ENCODE measurements at regions not wholly inside any gene's neighbourhood (a gene's known extent, or its start where the extent isn't known, plus 50 kb on each side); places are given as distances from the start of the nearest gene placed in this dataset.

DNA sequence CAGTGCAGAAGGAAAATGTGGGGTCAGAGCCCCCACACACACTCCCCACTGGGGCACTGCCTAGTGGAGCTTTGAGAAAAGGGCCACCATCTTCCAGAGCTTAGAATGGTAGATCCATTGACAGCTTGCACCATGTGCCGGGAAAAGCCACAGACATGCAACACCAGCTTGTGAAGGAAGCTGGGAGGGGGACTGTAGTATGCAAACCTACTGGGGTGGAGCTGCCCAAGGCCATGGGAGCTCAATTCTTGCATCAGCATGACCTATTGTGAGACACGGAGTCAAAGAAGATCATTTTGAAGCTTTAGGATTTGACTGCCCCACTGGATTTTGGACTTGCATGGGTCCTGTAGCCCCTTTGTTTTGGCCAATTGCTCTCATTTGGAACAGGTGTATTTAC lies 142.8 kb upstream of the ARHGEF9 start:
- H3K4me1 ChIP-seq (replicated peaks; ENCODE audit: insufficient read depth) = no peaks in the 10 kb centered on the region
- ChIA-PET CTCF (no interaction called here), POLR2A (ENCODE audit: unreplicated experiment) (no interaction called here)
- H3K4me3 ChIP-seq = no peak overlapping the region
- intact Hi-C loops (cut with micrococcal nuclease; ENCODE audit: unreplicated experiment) = no loop called here
- no peaks in the 10 kb centered on the region for H4K20me1 ChIP-seq (ENCODE audit: insufficient read depth)
- BruUV-seq (replicated peaks) = no TSS peak
- no peak overlapping the region for H3K27ac ChIP-seq
- no peak for DNase-seq
- H3F3A ChIP-seq (ENCODE audit: insufficient read depth, low read depth) = no peaks in the 10 kb centered on the region
- H2AFZ ChIP-seq = no peak overlapping the region
- H3K79me2 ChIP-seq (ENCODE audit: low read depth) = no peaks in the 10 kb centered on the region
- no peaks in the 10 kb centered on the region for H3K9me3 ChIP-seq (ENCODE audit: insufficient read depth, low read depth)
- H3K4me2 ChIP-seq = no peak overlapping the region
- H3K9me2 ChIP-seq (ENCODE audit: insufficient read depth) = no peaks in the 10 kb centered on the region
- no peaks in the 10 kb centered on the region for H3K36me3 ChIP-seq (ENCODE audit: low read depth)
- TF ChIP-seq, protein P1, sequence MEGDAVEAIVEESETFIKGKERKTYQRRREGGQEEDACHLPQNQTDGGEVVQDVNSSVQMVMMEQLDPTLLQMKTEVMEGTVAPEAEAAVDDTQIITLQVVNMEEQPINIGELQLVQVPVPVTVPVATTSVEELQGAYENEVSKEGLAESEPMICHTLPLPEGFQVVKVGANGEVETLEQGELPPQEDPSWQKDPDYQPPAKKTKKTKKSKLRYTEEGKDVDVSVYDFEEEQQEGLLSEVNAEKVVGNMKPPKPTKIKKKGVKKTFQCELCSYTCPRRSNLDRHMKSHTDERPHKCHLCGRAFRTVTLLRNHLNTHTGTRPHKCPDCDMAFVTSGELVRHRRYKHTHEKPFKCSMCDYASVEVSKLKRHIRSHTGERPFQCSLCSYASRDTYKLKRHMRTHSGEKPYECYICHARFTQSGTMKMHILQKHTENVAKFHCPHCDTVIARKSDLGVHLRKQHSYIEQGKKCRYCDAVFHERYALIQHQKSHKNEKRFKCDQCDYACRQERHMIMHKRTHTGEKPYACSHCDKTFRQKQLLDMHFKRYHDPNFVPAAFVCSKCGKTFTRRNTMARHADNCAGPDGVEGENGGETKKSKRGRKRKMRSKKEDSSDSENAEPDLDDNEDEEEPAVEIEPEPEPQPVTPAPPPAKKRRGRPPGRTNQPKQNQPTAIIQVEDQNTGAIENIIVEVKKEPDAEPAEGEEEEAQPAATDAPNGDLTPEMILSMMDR (conservative IDR thresholded peaks at IDR 0.05) = no peak
- no peak for TF ChIP-seq EZH2 (IDR thresholded peaks at IDR 0.05; ENCODE audit: low read depth)
- no peaks in the 10 kb centered on the region for H3K27me3 ChIP-seq (ENCODE audit: insufficient read depth, low read depth)

DNA sequence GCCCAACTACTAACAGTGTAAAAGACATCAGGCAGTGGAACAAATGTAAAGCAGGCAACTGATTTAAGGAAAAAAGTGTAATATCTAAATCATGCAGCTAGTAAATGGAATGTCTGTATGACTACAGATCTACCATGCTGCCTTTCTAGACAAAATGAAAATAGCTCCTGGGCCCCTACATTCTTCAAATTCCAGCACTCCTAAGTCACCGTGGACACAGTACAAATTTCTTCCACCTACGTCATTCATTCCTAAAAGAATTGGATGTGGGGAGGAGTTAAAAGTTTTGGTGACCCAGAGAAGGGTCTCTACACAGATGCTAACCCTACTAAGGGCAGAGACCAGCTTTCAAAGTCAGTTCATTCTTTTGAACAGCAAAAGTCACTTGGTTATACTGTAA lies 137.2 kb upstream of the ARHGEF9 start:
- Histone ChIP-seq H3K4me1 (replicated peaks; ENCODE audit: insufficient read depth) (no peaks in the 10 kb centered on the region), H3K9me3 (ENCODE audit: insufficient read depth, low read depth) (no peaks in the 10 kb centered on the region), H3K9me2 (ENCODE audit: insufficient read depth) (no peaks in the 10 kb centered on the region), H4K20me1 (ENCODE audit: insufficient read depth) (no peaks in the 10 kb centered on the region), H2AFZ (no peak overlapping the region), H3F3A (ENCODE audit: insufficient read depth, low read depth) (no peaks in the 10 kb centered on the region), H3K79me2 (ENCODE audit: low read depth) (no peaks in the 10 kb centered on the region), H3K36me3 (ENCODE audit: low read depth) (no peaks in the 10 kb centered on the region), H3K27me3 (ENCODE audit: insufficient read depth, low read depth) (no peaks in the 10 kb centered on the region), H3K4me2 (no peak overlapping the region), H3K27ac (no peak overlapping the region), H3K4me3 (no peak overlapping the region)
- DNase-seq = no peak
- CTCF ChIA-PET = no interaction called here
- no peak for TF ChIP-seq EZH2 (IDR thresholded peaks at IDR 0.05; ENCODE audit: low read depth)
- TF ChIP-seq, protein P1 (conservative IDR thresholded peaks at IDR 0.05) = no peak
- POLR2A ChIA-PET (ENCODE audit: unreplicated experiment) = no interaction called here
- intact Hi-C loops (cut with micrococcal nuclease; ENCODE audit: unreplicated experiment) = no loop called here
- BruUV-seq (replicated peaks) = no TSS peak

DNA sequence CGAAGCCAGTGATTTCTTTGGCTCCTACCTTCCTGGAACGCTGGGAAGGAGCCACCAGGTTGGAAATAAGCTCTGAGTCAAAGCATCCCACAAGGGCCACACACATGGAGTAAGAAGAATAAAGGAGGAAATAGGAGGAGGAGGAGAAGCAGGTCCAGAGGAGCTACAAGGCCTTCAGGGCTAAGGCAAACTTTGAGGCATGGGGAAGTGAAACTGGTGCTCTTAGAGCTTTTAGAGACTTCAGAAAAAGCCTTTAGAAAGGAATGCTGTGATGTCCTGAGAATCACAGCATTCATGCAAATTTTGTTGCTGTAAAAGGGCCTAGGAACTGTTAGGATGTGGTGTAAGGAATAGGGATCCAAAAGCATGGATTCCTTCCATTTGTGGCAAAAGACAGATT lies 135.9 kb upstream of the ARHGEF9 start:
- CTCF ChIA-PET = no interaction called here
- TF ChIP-seq EZH2 (IDR thresholded peaks at IDR 0.05; ENCODE audit: low read depth) = no peak
- TF ChIP-seq, protein P1 (conservative IDR thresholded peaks at IDR 0.05) = no peak

More for the DNA sequence above, 135.9 kb upstream of the ARHGEF9 start:
- Histone ChIP-seq H3K79me2 (ENCODE audit: low read depth) (no peaks in the 10 kb centered on the region), H3K9me2 (ENCODE audit: insufficient read depth) (no peaks in the 10 kb centered on the region), H3K4me1 (replicated peaks; ENCODE audit: insufficient read depth) (no peaks in the 10 kb centered on the region), H3F3A (ENCODE audit: insufficient read depth, low read depth) (no peaks in the 10 kb centered on the region), H4K20me1 (ENCODE audit: insufficient read depth) (no peaks in the 10 kb centered on the region), H3K9me3 (ENCODE audit: insufficient read depth, low read depth) (no peaks in the 10 kb centered on the region), H2AFZ (no peak overlapping the region), H3K4me2 (no peak overlapping the region), H3K27ac (no peak overlapping the region), H3K4me3 (no peak overlapping the region), H3K27me3 (ENCODE audit: insufficient read depth, low read depth) (no peaks in the 10 kb centered on the region), H3K36me3 (ENCODE audit: low read depth) (no peaks in the 10 kb centered on the region)
- POLR2A ChIA-PET (ENCODE audit: unreplicated experiment) = no interaction called here
- no TSS peak for BruUV-seq (replicated peaks)
- intact Hi-C loops (cut with micrococcal nuclease; ENCODE audit: unreplicated experiment) = no loop called here
- DNase-seq = no peak
